ENCODE measurements at regions not wholly inside any gene's neighbourhood (a gene's known extent, or its start where the extent isn't known, plus 50 kb on each side); places are given as distances from the start of the nearest gene placed in this dataset.

DNA sequence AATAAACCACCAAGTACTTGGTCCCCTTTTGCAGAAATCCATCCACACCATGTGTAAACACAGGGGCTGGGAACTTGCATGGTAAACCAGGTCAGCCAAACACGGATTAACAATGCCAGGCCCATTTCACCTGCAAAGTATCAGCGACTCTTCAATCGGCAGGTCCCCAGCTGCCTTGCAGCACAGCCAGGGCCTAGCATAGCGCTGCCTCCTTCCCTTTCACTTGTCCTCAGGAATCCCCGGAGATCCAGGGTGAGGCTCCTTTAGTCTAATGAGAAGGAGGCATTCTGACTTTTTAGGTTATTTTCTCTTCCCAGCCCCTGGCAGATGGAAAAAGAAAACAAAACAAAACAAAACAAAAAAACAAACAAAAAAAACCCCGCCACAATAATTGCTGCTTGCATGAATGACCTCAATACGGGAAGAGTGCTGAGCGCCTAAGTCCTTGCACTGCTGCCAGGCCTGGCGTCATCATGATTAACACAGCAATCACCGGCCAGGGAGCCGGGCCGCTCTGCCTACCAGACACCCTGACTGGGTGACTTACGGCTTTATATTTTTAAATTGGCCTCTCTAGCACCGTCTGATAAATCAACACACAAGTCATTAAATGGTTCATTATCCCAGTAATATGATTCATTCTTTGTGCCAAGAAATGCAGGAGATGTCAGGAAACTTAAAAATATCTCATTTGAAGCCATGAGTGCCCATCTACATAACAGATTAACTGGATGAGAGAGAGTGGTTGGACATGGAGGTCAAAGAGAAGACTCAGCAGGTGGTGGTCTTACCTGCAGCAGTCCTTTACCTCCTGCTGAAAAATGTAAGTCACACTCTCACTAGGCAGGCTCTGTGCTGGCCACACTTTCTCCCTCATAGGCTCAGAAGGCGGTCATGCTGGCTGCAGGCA is 692.7 kb downstream of the UQCRFS1 start:
- DNase-seq = no peak

DNA sequence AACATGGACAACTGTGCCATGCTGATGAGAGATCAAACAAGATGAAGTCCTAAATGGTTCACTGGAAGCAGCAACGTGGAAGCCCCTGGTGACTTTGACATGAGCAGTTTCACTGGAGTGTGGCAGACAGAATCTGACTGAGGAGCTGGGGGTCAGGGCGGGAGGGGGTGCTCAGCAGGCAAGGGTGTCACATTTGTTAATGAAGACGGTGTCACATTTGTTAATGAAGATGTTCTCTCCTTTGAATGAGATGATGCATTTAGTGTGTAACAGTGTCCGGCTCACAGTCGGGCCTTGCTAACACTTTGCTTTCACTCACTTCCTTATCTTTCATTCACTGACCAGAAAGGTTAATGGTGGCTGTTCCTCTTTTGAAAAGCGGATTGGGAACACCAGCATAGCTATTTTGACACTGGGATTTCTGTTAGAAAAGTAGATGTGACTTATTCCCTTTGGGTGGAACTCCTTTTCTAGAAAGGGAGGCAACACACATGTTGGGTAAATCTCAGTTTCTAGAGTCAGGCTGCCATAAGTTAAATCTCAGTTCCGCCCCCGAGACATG is 693.7 kb downstream of the UQCRFS1 start:
- DNase-seq = no peak

DNA sequence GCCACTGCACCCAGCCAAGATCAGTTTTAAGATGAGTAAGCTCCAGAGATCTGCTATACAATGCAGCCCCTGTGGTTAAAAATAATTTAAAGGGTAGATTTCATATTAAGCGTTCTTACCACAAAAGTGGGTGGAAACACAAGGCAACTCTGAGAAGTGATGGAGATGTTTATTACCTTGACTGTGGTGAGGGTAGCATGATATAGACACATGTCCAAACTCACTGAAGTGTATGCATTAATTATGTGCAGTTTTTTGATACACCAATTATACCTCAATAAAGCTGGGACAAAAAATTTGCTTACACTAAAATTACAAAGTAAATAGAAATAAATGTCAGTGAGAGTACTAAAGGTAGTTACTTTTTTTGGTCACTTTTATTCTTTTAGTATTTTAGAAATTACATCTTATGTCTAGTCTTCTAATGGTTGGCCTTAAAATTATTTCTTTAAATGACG is 696.5 kb downstream of the UQCRFS1 start:
- DNase-seq = no peak

DNA sequence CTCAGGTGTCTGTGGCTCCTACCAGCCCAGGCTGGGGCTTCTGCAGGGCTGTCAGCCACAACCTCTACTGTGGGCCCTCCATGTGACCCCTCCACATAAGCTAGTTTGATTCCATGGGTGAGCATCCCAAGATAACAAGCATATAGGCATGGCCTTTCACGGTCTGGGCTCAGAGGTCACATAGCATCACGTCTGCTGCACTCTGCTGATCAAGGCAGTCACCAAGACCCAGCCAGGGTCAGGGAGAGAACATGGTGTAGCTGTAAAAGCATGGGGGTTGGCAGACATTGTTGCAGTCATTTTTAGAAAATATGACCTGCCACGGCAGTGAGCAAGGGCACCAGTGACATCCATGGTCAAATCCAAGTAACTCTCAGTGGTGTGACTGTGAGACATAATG is 698.8 kb downstream of the UQCRFS1 start:
- DNase-seq = no peak

DNA sequence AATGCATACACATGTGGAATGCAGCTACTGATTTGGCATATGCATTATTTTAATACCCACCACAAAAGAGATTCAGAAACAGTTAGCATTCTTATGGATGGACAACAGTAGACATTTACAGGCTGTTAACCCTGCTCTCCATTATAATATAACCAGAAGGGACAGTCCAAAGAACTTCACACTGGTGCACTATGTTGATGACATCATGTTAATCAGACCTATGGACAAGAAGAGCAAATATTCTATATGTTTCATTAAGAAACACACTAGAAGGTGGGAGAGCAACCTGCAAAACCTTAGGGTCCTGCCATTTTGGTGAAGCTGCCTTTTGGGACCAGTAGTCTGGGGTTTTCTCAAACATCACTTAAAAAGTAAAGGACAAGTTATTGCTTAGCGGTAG is 701.3 kb downstream of the UQCRFS1 start:
- no peak for DNase-seq

DNA sequence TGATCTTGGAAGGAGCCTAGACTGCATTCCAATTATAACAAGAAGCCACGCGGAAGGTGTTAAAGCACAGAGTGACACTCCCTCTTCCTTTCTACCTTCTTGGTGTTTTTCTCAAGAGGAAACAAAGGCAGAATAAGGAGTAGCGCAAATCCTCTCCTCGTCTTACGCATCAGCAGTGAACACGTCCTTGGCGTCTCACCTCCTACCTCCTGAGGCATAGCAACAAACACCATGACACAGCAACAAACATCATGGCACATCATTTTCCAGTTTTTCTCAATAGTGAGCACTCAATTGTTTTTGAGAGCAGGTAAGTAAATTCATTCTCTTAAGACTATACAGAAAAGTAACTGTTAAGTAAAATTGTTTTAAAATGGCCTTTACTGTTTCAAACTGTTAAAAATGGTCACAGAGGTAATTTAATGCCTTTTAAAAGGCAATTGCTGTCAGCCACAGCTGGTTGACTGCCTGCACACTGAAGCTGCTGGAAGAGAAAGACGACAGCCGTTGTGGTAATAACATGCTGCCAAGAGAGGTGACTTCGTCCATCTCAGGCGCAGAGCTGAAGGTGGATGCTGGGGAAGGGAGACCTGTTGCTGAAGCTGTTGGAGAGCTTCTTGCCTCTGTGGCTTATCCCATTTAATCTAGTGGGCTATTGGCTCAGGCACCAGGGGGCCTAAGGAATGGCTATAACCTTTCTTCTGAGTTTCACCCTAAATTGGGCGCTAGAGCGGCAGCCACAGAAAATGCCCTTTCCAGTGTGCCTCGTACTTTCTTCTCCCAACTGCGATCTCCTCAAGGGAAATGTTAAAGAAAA is 703.7 kb downstream of the UQCRFS1 start:
- no peak for DNase-seq

DNA sequence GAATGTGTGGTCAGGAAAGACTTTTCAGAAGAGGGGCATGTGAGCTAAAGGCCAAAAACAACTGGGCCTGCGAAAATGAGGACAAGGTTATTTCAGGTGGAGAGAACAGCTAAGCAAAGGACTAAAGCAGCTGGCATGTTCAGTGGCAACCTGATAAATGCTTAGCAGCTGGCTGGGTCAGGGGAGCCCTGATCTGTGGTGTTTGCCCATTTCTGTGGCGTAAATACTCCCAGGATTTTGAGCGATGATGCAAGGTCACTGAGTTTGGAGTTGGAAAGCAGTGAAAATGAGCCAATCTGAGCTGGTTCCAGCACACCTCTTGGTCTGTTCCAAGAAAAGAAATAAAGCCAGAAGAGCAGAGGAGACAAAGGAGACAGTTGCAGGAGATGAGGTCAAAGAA is 704.3 kb downstream of the UQCRFS1 start:
- DNase-seq = no peak

DNA sequence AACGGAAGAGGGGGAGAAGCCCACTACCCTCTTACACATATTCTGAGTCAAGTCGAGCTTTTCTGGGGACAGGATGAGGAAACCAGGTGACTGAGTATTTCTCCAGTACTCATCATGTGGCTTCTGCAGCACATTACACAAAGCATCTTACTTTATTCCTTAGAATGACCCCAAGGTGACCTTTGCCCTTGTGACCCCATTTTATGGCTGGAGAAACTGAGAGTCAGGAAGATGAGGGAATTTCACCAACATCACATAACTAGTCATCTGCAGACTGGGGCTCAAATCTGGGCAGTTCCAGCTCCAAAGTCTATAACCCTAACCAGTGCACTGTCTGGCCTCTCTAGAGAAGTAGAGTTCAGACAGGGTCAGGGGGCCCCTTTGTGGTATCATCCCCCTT is 707.0 kb downstream of the UQCRFS1 start:
- no peak for DNase-seq

DNA sequence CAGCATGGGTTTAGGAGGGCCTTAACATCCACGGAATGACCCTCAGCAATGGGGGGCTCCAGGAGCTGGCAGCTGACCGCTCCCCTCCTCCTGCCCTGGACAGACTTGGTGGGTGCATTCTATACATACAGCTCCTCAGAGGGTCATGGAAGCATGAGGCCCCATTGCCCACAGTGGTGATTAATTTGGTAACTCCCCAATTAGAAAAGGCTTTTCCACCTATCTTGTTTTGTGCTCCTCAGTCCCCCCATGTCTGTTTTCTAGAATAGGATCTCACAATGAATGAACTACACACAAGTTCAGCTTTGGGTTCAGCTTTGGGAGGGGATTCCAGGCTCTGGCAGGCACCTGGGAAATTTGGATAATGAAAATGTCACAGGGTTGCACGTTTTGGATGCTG is 707.8 kb downstream of the UQCRFS1 start:
- DNase-seq = no peak

DNA sequence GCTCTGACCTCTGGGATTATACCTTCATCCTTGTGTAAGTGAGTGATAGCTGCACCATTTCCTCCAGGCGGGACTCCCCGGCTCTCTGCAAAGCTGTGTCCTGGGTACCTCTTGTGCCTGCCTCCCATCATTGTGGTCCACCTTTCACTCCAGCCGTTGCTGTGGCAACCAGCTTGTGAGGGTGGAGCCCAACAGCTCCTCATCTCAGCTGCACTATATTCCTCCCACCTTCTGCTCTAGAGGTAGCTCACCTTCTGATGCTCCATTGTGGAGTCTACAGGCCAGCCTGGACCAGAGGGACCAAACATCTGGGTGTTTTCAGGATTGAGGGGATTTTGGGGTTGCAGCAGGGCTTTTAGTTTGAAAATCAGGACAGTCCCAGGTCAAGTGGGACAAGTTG is 708.2 kb downstream of the UQCRFS1 start:
- DNase-seq = no peak

DNA sequence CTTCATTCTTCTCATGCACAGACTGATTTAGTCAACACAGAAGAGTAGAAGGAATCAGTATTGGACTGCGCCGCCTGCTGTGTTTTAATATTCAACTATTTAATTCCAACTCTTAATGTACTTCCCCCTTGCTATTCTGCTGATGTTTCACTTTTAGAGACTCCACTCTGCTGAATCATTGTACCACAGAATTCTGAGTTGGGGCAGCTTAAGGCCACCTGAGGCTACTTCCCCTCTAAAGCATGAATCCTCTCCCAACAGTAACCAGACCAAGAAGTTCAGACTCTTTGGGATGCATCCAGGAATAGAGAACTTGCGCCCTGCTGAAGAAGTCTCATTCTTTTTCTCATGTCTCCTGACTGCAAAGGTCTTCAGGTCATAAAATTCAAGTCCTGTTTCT is 708.8 kb downstream of the UQCRFS1 start:
- no peak for DNase-seq

DNA sequence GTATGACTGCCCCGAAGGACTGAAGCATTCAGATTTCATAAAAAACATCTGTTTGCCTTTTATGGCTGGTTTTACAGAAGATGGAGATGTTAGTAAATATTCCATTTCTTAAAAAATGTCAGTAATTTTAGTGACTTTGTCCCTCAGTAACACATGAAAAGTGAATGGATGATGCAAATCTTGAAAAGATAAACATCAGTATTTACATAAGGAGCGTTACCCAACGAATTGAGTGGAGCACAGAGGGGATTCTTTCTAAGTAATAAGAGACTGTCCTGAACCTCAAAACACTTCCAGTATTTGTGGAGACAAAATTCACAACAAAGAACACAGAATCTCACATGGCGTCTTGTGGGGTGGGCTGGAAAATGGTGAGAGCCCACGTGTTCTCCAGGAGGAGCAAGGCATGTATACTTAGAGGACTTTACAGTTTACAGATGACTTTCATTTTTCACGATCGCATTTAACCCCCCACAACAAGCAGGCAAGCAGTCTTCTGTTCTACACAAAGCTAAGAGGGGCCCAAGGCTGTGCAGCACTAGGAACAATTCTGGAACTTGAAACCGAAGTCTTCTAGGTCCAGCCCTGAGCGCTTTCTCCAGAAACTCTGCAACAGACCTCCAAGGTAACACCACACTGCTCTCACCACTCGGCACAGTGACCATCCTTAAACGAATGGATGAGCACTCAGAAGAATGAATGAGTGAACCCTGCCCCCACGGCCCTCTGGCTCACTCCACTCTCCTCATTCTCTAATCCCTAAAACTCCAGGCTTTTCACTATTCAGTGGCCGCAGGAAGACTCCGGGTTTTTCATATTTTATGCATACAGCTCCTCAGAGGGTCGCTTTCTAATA is 709.8 kb downstream of the UQCRFS1 start:
- DNase-seq = no peak

DNA sequence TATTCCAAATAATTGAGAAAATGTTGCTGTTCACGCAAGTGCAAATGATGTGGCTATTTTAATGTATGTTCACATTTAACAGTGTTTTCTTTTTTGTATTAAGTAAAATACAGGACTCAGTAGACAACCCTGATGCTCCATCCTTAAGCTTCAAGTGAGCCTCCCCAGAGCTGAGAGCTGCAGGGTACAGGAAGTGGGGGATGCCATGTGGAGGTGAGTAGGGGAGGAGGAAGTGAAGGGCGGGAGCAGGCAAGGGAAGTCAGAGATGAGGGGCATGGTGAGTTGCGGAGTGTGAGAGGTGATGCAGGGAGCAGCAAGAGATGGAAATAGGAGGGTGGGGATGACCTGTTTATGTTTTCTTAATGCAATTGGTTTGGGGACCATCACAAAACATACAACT is 711.0 kb downstream of the UQCRFS1 start:
- no peak for DNase-seq

DNA sequence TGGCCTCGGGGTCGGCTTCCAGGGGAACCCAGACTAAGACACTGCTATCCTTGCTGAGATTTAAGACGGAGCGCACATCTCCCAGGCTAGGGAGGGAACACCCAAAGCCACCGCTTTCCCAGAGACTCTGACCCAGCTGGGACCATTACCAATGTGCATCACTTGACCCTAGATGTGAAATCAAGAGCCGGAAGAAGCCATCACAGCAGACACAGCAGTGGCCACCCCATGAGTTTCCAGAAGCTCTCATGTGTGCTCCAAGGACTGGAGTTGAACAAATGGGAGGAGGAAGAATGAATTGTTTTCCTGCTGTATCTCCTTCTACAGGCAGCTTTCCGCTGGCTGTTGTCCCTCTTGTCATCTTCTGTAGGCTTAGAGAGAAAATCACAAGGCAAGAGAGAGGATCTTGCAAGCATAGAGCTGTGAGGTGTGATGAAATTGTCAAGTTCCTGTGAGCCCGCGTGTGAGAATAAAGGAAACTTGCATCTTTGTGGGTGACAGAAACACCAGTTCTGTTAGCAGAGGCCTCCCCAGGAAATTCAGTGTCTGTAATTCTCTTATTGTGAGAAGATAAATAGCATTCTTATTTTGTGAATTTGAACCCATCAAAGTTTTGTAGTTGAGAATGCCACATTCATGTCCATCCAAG is 711.8 kb downstream of the UQCRFS1 start:
- DNase-seq = no peak

DNA sequence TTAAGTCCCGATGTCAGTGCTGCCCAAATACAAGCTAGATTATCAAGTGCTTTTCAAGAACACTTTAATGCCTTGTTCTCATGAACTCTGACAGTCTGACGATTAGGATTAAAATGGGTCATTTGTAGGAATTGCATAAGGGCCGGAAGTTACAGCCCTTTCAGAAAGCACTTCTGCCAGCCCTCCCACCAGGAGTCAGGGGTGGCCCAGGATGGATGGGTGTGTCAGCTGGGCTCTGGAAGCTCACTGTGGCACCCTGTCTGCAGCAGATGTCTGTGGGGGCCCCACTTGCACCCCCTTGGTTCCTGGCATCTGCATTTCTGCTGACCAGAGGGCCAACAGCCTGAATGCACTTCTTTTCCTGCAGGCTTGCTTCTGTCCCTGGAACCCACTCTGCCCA is 712.7 kb downstream of the UQCRFS1 start:
- no peak for DNase-seq

DNA sequence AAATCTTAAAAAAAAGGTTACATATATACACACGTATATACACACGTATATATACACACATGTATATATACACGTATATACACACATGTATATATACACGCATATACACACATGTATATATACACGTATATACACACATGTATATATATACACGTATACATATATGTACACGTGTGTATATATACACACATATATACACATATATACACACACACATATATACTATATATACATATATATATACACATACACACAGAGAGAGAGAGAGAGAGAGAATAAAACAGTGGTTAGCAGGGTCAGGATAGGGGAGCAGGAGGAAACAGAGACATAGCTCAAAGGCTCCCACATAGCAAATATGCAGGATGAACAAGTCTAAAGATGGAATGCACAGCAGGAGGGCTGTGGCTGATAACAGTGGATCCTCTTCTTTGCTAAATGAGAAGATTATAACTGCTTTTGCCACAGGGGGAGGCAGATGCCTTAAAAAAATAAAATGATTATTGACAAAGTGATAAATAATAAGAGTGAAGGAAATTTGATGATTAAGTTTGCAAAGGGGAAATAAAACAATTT is 714.5 kb downstream of the UQCRFS1 start:
- DNase-seq = no peak

DNA sequence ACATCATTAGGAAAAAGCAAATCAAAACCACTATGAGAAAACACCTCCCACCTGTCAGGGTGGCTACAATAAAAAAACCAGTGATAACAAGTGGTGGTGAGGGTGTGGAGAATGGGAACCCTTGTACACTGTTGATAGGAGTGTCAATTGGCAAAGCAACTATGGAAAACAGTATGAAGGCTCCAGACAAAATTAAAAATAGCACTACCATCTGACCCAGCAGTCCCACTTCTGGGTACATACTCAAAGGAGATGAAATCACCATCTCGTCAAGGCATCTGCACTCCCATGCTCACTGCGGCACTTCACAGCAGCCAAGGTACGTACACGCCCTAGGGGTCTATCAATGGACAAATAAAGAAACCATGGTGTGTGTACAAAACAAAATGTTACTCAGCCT is 715.1 kb downstream of the UQCRFS1 start:
- DNase-seq = no peak

DNA sequence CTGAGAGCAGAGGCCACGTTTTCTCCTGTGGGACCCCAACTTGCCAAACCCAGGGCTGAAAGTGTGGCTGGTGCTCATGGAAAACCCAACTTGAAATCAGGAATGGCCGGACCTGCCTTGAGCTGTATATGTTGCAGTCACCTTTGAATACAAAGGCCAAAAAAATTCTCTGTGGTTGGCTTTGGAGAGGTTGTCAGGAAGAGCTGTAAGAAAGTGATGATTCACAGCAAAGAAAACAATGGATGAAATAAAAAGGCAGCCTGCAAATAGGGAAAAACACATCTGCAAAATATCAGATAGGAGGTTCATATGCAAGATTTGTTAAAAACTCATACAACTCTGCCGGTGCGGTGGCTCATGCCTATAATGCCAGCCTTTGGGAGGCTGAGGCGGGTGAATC is 715.8 kb downstream of the UQCRFS1 start:
- no peak for DNase-seq

DNA sequence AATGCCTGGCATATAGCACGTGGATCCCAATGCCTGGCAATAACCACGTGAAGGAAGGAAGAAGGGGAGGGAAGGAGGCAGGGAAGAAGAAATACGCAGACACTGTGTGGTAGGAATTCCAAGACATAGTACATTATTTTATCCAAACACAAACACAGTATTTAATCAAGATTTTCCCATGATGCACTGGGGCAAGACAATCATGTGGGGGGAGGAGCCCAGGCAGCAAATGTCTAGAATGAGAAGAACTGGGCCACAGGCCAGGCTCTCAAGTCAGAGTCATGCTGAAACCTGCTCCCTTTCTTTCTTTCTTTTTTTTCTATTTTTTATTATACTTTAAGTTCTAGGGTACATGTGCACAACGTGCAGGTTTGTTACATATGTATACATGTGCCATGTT is 717.9 kb downstream of the UQCRFS1 start:
- DNase-seq = no peak

DNA sequence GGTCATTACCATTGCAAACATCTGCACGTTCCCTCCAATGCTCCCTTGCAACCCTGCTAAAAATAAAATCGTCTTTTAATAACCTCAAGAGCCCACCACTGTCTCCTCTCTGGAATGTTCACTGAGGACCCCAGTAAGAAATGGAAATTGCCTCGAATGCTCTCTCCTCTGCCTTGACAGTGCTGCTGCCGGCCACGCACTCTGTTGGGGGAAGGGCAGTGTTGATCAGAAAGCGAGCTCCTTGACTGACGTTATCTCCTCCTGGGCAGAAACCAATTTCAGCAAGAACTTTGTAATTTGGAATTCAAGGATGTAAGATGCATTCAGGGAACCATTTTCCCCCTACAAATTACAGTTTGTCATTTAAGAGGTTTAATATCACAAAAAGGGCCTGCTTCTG is 718.5 kb downstream of the UQCRFS1 start:
- no peak for DNase-seq

DNA sequence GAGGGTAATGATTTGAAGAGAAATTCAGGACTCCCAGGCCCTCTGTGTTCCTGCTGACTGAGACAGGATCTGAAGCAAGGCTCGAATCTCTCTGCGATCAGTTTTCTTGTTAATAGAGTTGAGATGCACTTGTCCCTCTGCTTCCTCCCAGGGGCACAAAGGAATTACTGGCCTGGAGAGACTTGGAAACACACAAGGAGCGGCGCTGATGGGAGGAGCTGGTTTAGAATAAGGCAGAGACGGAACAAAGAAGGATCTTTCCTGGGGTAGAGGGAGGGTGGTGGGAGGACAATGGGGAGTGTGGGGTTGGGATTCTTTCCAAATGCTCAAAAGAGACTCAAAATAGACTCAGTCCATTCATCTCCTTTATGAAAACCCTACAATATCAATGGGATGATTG is 719.1 kb downstream of the UQCRFS1 start:
- DNase-seq = no peak

DNA sequence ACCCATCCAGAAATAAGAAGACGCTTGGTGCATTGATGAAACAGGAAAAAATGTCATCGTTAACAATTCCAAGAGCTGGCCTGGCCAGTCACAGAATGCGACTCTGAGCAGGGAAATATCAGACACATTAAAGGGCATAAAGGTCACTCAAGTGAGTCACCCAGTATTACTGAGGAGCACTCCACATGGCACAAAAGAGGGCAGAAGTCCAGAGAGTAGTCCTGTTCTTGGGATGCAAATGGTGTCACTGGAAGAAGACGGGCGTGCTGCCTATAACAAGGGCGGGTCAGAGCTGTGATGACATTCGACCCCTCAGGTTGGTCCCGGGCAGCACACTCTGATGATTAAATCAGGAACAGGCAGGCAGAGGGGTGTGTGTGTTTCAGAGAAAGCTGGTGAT is 720.3 kb downstream of the UQCRFS1 start:
- DNase-seq = no peak
